Medulla oblongata (tissue), 1 donor: ENCODE measurements at regions not wholly inside any gene's neighbourhood (a gene's known extent, or its start where the extent isn't known, plus 50 kb on each side); places are given as distances from the start of the nearest gene placed in this dataset.
A peak's percentile ranks its signal among the peaks of the same experiment; 100 is the strongest.
"Not testable (repeated sequence)": the region's sequence is repeated elsewhere in the genome, so short reads cannot be mapped to it uniquely, and the experiment has no call there.

ENCODE experiments used
- DNase-seq: peaks from one replicate; pipeline ENCODE4 v3.0.0-alpha.2; 2015; ENCODE audit errors: extremely low spot score

DNA sequence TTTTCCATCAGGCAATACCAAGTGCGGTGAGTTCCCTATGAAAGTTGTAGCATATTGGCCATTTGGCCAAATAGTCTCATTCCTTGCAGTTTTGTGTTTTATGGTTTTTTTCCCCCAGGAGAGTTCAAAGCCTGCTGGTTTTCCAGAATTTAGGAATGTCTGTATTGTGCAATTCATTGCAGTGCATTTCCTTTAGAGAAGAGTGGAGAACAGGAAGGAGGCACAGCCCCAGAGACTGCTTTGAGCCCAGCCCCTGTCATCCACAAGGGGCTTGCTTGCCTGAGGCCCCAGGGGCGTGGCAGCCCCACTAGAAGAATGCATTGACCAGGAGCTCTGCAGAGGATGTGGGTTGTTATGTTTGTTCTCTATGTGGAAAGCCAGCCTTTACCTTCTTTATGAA lies 375.5 kb downstream of the BCL2L11 start:
- DNase-seq = not testable (repeated sequence)

DNA sequence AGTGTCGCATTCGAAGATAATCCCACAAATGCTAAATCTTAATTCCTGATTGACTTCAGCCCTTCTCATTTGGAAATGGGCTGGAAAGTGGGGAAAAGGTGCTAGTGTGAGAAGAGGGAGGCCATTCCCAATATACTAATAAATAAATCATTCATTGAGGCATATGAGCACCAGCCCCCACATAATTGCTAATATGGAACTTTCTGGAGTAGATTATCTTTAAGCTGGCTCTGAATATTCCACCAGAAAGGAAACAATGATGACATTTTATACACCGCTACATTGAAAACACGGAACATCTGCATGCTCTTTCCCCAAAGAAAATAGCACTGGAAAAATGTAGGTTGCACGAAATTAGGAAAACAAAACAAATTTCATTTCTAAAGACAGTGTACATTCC lies 376.1 kb downstream of the BCL2L11 start:
- not testable (repeated sequence) for DNase-seq

DNA sequence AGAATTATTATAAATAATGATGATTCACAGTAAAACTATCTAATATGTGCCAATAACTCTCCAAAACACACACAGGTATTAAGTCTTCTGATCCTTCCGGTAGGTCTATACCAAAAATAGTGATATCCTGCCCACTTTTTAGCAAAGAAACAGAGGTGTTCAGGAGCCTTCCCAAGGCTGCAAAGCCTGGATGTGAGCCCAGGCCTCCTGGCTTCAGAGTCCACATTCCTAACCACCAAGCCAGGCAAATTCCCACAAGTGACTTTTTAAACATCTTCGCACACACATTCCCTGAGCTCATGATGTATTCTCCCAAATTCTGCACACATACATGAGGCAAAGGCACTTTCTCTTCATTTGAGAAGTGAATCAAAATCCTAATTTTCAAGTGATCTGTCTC lies 376.6 kb downstream of the BCL2L11 start:
- DNase-seq = not testable (repeated sequence)

DNA sequence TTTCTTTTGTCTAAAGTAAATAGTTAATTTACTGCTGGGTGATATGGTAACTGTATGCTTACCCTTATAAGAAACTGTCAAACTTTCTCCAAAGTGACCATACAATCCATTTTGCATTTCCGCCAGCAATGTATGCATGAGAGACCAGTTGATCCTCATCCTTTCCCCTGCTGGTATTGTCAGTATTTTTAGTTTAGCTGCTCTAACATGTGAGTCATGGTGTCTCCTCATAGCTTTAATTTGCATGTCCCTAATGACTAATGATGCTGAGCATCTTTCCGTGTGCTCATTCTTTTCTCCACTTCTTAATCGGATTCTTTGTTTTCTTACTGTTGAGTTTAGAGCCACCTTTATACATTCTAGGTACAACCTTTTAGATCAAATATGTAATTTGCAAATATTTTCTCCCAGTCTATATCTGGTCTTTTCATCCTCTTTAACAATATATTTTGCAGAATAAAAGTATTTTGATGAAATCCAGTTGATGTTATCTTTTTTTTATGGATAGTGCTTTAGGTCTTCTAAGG lies 379.9 kb downstream of the BCL2L11 start:
- DNase-seq = not testable (repeated sequence)

DNA sequence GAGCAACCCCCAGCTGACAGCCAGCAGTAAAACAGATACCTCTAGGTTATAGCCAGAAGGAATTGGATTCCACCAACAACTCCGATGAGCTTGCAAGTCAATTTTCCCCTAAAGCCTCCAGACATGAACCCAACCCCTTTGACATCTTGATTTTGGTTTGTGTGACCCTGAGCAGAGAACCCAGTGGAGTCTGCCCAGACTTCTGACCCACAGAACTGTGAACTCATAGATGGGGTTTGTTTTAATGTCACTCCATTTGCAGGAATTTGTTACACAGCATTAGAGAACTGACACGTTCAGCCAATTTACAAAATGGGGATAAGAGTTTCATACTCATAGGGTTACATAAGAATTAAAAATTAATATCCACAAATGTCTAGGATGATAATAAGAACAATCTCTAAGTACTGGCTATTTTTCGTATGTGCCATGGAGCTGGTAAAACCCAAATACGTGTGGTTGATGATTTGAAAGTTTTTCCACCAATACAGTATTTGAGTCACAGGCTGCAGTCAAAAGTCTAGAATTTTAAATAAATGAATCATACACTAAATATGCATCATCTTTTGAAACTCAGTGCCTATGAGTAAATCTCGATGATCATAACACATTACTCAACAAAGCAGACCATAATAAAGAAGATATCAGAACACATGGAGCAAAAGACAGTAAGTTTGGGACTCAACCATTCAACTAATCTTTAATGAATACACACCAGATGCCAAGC lies 380.0 kb downstream of the ANAPC1 start:
- DNase-seq = not testable (repeated sequence)

DNA sequence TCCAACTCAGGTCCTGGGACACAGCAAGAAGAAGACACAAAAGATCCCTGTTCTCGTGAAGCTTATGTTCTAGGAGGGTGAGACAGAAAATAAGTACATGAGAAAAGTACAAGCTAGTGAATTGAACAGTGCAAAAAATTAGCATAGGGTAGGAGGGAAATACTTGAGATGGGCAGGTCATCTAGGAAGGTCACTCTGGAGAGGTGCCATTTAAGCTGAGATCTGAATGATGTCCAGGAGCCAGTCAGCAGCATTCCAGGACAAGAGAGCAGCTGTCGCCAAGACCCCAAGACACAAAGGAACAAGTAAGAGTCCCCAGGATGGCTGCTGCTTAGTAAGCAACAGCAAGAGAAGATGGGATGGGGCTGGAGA lies 379.4 kb downstream of the ANAPC1 start:
- DNase-seq = not testable (repeated sequence)

DNA sequence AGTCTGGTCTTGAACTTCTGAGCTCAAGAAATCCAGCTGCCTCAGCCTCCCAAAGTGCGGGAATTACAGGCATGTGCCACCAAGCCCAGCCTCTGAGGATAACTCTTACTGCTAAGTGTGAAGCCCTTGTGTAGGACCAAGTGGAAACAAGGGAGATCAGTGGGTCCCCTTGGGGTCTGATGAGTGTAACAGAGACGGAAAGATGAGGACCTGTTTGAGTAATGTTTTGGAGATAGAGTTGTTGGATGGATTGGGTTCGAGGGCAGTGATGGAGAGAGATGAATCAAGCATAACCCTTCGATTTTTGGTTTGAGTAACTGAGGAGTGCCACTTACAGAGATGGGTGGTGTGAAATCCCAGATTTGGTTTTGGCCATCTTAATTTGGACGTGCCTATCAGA lies 378.7 kb downstream of the ANAPC1 start:
- DNase-seq = not testable (repeated sequence)

DNA sequence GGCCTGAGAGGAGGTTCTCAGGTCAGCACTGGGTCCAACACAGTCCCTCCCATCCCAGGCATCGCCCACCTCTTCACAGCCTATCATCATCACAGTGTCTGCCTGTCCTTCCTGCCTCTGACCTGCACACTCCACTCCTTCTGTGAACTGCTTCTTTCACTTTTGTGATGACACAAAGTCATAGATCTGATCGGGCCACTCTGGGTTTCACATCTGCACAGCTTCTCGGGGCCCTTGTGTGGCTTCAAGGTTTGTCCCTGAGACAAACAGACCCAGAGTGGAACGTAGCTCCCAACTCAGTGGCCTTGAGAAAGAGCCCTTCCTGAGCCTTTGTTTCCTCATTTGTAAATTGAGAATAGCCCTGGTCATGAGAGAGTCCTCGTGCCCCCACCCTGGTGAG lies 377.1 kb downstream of the ANAPC1 start:
- not testable (repeated sequence) for DNase-seq

DNA sequence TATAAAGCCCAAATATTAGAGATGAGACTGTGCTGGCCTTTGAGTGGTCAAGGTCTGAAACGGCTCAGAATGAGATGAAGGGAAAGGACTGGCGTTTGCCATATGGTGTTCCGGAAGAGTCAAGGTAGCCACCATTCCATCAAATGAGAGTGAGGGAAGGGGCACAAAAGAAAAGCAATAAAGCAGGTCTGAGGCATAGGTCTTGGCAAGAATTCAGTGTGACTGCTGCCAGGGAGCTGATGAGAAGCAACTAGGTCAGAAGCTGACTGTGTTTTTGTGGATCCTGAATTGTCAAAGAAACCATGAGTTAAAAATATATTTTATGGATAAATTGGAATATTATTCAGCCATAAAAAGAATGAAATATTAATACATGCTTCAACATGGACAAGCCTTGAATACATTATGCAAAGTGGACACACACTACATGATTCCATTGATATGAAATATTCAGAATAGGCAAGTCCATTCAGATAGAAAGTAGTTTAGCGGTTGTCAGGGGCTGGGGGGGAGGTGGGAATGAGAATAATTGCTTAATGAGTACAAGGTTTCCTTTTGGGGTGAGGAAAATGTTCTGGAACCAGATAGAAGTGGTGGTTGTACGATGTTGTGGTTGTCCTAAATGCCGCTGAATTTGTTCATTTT lies 374.6 kb downstream of the ANAPC1 start:
- DNase-seq = not testable (repeated sequence)

DNA sequence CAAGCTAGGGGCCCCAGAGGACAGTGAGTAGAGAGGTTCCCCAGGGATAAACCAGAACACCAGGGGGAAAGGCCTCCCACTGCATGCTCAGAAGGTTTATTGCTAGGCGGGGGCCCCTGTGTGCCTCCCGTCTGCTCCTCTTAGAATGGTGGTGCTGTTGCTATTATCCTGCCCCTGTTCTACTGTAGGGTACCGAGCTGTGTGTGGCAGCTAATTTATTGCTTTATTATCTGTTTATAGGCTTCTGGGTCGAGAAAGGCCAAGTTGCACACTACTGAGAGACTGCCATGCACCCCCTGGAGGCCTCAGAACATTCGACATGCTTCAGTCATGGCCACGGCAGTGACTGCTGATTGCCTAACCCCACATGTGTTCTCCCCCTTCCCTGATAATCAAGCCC lies 373.6 kb downstream of the ANAPC1 start:
- DNase-seq = not testable (repeated sequence)

DNA sequence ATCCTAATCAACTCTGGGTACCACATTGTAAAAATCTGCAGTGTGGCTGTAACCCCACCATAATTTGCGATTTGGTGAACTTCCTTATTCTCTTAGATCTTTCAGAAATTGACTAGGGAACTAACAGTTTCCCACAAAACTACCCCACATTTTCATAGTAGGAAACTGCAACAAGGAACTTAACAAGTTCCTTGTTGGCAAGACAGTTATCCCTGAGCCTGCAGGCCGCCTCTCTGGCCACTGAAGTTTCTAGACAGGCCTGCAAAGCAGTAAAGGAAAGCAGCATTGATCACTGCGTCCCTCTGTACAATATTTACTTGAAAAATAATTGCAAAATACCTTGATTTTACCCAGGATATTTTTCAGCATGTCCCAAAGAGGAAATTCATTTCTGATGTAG lies 372.9 kb downstream of the ANAPC1 start:
- not testable (repeated sequence) for DNase-seq

DNA sequence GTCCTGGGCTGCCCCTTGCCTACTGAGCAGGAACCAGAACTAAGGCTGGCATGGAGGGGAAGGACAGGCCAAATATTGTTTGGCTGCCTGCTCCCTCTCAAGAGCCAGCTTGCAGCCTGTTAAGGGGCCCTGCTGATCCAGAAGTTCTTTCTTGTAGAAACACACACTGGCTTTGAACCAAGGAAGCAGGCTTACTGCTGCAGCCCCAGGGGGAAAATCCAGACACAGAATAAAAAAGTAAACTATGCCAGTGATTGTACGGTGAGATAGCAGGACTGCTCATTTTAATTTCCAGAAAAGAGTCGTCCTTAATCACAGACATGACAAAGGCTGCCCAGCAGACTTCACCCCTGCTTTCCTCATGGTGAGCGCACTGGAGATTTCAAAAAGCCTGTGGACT lies 371.6 kb downstream of the ANAPC1 start:
- DNase-seq = not testable (repeated sequence)

DNA sequence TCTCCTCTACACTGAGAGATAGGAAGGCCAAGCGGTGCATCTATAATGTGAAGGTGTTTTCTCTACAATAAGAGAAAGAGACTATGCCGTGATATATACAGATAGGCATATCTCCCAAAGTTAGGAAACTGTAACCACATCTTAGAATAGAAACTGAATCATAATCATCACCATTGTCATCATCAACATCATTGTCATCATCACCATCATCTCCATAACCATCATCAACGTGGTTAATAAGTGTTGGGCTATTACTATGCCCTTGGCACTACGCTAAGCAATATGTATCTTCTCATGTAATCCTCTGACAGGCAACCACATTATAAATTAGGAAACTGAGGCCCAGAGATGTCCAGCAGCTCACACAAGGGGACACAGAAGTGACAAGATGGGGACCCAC lies 369.9 kb downstream of the ANAPC1 start:
- not testable (repeated sequence) for DNase-seq

DNA sequence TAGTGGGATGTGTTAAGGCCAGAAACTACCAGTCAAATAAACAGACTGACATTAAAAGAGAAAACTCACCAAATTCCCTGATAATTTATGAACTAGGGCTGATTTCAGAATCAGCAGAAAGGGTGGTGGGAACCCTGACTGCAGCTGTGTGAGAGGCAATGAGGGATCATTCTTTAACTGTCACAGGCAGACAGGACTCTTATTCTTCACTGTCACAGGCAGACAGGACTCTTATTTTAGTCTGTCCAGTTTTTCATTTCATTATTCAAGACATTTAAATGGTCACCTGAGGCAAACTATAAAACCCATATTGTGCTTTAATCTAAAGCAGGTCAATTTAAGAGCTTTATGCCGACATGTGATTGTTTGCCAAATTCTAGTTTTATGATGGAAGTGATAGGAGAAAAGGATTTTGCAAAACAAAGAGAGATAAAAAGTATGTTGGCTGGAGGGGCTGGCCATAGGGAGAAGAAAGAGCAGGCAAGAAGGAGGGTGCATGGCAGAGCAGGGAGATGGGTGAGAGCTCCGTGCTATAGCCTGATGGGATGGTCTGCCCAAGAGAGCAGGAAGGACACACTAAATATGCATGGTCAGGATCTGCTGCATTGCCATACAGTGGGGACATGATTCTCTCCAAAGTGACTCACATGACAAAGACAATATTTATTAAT lies 366.8 kb downstream of the ANAPC1 start:
- not testable (repeated sequence) for DNase-seq

DNA sequence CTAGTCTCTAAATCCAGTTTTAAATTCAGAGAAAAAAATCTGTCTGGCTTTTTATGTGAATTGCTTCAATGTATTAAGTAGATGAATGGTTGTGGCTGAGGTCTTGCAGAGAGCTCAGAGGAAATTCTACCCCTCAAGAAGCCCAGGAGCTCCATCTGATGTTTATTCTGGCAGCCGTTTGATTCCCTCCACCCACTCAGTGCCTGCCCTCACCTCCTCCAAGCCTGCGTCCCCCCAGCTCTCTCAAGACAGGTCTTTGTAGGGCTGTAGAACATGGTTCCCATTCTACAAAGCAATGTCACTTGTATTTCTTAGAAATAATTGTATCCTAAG lies 366.3 kb downstream of the ANAPC1 start:
- not testable (repeated sequence) for DNase-seq

DNA sequence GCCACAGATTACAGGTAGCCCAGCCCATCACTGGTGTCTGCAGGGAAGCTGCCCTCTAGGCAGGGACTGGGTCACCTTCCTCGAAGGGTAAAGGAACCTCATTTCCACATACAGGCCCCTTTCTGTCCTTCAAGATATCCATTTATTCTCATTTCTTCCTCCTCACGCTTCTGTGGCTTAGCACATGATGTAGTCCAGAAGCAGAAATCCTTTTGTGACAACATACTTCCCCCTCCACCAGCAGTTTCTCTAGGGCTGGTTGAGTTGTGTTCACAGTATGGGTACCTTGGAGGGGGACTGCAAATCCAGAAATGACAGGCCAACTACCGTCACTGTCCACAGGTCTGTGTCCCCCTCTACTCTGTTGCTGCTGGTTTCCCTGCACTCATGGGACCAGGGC lies 364.9 kb downstream of the ANAPC1 start:
- DNase-seq = peak; percentile 52

DNA sequence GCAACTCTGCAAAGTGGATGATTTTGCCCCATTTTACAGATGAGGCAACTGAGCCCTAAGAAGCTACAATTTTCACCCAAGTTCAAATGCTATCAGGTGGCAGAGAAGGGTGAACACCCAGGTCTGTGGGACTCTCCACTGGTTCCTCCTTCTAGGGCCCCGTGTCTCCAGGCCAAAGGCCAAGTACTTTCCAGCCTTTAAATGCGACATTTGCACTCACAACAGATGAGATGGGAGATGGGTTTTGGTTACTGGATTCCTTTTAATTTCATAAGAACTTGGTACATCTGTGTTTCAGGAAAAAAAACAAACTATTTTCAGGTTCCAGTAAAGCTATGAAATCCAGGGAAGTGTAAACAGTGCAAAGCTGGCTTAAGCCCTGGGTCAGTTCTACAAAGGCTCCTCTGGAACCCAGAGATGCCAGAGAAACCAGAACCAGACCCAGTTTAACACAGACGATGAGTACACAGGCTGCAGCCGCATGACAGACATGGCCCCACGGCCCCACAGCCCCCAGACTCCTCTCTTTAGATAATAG lies 361.7 kb downstream of the ANAPC1 start:
- DNase-seq = peak; percentile 1

DNA sequence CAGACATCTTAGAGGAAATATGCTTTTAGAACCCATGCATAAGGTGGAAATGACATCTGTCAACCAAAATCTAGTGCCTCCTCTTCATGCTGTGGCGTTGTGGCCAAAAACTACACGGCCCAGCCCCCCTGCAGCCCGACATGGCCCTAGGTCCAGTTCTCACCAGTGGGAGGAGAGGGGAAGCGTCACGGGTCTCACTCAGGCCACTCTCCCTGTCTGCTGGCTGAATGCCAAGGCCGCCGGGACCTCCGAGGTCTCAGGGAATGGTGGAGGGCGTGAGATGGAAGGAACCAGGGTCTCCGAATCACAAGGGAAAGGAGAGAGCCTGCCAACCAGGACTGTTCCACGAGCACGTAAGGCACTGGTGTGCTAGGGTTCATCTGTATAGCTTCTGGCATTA lies 361.0 kb downstream of the ANAPC1 start:
- peak; percentile 2 for DNase-seq

DNA sequence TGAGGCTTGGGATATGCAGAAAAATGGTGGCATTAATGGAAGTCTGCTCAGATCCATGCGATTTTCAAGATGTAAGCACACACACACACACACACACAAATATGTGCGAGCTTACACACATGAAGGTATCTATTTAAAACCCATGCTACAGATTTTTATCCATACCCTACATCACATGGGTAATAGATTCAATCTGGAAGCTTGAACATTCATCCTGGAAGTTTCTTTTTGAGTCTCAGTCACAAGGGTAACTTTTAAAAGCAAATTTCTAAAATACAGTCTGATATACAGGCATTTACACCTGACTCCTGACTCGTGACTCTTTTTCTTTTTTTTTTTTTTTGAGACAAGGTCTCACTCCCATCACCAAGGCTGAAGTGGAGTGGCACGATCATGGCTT lies 359.0 kb downstream of the ANAPC1 start:
- not testable (repeated sequence) for DNase-seq

DNA sequence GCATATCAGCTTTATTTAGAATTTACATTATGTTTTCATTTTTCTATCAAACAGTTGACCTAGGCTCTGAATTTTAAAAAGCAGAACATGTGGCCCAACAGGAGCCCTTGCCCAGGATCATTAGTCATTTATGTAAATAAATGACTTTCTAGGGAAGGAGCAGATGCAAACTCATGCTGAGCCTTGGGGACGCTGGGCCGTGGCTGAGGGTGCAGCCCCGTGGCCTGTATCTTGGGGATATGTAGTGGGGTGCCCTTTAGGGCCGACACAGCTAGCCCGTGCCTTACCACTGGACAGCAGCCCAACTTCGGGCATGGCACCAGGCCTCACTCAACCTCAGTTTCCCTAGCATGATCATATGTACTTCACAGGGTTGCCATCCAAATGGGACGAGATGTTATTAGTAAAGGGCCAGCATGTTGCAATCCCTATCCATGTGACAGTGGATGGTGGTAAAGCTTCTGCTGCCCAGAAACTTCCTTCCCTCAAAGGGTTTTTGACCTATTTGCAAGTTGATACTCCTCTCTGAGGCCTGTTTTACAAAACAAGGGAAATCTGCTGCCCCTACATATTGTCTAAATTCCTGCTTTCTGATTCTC lies 357.9 kb downstream of the ANAPC1 start:
- DNase-seq = not testable (repeated sequence)

DNA sequence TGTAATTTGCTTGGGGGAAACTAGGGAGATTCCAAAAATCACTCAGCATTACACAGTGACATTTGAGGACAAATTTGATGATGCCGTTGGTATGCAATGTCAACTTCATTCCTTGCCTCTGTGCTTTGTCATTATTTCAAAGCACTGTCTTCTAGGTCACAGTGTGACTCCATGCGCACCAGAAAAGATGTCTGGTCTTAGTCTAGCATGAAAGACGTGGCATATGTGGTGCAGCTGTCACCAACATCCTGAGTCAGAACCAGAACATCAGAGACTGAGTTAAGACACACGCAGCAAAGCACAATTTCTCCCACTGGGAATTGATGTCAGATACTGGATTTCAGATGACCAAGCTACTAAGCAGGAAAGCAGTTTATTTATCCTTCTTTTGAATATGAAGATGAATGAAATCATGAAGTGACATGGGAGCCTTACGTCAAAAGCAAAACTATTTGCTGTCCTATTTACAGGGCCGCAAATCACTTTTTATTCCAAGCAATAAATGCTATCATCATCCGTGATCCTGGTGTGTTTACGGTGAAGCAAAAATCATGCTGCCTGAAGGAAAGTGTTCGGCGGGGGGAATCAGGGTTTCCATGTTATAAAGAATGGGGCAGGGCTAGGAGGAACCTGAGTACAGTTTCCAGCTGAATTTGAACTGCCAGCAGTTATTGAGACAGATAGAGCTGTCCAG lies 356.1 kb downstream of the ANAPC1 start:
- DNase-seq = not testable (repeated sequence)
